Neural progenitor cell (in vitro differentiated cells): ENCODE measurements at regions not wholly inside any gene's neighbourhood (a gene's known extent, or its start where the extent isn't known, plus 50 kb on each side); places are given as distances from the start of the nearest gene placed in this dataset.

ENCODE experiments used
- EZH2 ChIP-seq: fragments of 200-600 bp; sonication (generic); IDR thresholded peaks from 2 replicates; pipeline ENCODE4 v1.6.1; 2017; ENCODE audit warnings: antibody characterized with exemption, mild to moderate bottlenecking, moderate library complexity
- EZH2phosphoT487 ChIP-seq: fragments of 200-600 bp; sonication (generic); IDR thresholded peaks from 2 replicates; pipeline ENCODE4 v1.6.1; 2017; ENCODE audit warnings: antibody characterized with exemption
- TF ChIP-seq, protein P1 (sequence below): fragments of 200-600 bp; sonication (generic); IDR thresholded peaks from 2 replicates; pipeline ENCODE4 v1.5.1; 2017; ENCODE audit warnings: antibody characterized with exemption, mild to moderate bottlenecking

DNA sequence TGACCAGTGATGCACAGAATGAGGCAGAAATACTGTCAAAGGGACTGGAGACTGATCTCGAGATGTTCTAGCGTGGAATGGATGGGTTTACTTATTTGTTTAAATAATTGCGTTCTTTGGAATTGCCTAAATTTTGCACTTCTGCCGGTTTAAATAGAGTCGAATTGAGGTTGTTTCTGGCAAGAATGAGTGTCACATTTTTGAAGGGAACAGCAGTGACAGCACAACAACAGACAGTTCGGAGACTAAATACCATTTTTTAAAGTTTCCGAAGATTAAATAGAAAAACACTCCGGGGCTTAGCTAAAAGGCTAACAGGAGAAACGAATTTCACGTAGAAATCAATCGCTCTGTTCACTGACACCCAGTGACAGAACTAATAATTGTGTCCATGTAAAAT is 969.2 kb upstream of the RBFOX1 start:
- TF ChIP-seq, protein P1, sequence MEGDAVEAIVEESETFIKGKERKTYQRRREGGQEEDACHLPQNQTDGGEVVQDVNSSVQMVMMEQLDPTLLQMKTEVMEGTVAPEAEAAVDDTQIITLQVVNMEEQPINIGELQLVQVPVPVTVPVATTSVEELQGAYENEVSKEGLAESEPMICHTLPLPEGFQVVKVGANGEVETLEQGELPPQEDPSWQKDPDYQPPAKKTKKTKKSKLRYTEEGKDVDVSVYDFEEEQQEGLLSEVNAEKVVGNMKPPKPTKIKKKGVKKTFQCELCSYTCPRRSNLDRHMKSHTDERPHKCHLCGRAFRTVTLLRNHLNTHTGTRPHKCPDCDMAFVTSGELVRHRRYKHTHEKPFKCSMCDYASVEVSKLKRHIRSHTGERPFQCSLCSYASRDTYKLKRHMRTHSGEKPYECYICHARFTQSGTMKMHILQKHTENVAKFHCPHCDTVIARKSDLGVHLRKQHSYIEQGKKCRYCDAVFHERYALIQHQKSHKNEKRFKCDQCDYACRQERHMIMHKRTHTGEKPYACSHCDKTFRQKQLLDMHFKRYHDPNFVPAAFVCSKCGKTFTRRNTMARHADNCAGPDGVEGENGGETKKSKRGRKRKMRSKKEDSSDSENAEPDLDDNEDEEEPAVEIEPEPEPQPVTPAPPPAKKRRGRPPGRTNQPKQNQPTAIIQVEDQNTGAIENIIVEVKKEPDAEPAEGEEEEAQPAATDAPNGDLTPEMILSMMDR: no peak
- TF ChIP-seq EZH2 (no peak), EZH2phosphoT487 (no peak)
